CD4-positive, alpha-beta T cell (primary cell): ENCODE measurements at regions not wholly inside any gene's neighbourhood (a gene's known extent, or its start where the extent isn't known, plus 50 kb on each side); places are given as distances from the start of the nearest gene placed in this dataset.

Source experiments
- ATAC-seq: fragments of 200-7000 bp; cut with Tn5 transposase; one replicate; pipeline ENCODE4 v1.10.0; 2022; ENCODE audit warnings: mild to moderate bottlenecking; ENCODE audit not compliant: poor library complexity
- CTCF ChIA-PET: fragments of 350-600 bp; sonication (Branson Sonifier 250); formaldehyde crosslinking; loops from one replicate; lab custom pipeline; 2021; ENCODE audit warnings: antibody characterized with exemption, inconsistent platforms; lab: Charles Lee
- POLR2A ChIA-PET: fragments of 350-600 bp; sonication (Branson Sonifier 250); formaldehyde crosslinking; loops from one replicate; lab custom pipeline; 2021; ENCODE audit warnings: antibody characterized with exemption, inconsistent platforms; lab: Charles Lee
- DNase-seq, 14 experiments: peaks; one replicate each; pipeline ENCODE4 v3.0.0-alpha.2; 2013 to 2020; ENCODE audit warnings: mixed read lengths in 2 of 14
- H3K27ac ChIP-seq, 2 donors: one replicate each; pipeline versions ENCODE4 v1.5.1 to v1.7.0; 2013; ENCODE audit warnings: low read length in 2 of 2, low read depth in 1 of 2, mild to moderate bottlenecking in 1 of 2
- H3K27me3 ChIP-seq, 2 experiments: 1 replicate in 1 of 2; 2 replicates in 1 of 2; pipeline versions ENCODE4 v1.6.1 to v1.7.0; 2013; ENCODE audit warnings: low read length in 2 of 2, control low read depth in 1 of 2, mild to moderate bottlenecking in 1 of 2, moderate library complexity in 1 of 2; ENCODE audit not compliant: insufficient read depth in 2 of 2, control insufficient read depth in 1 of 2
- H3K36me3 ChIP-seq: one replicate; pipeline ENCODE4 v1.6.1; 2013; ENCODE audit warnings: low read length, control low read depth; ENCODE audit not compliant: insufficient read depth
- H3K4me1 ChIP-seq: one replicate; pipeline ENCODE4 v1.6.1; 2013; ENCODE audit warnings: low read length, control low read depth; ENCODE audit not compliant: insufficient read depth
- H3K4me3 ChIP-seq: one replicate; pipeline ENCODE4 v1.5.1; 2013; ENCODE audit warnings: mild to moderate bottlenecking, low read length, moderate library complexity
- H3K9me3 ChIP-seq, 2 experiments: 1 replicate in 1 of 2; 2 replicates in 1 of 2; pipeline versions ENCODE4 v1.6.1 to v1.7.0; 2013; ENCODE audit warnings: low read length in 2 of 2, mild to moderate bottlenecking in 2 of 2, control low read depth in 1 of 2, moderate library complexity in 1 of 2; ENCODE audit not compliant: control insufficient read depth in 1 of 2, insufficient read depth in 1 of 2
- H3K27ac Mint-ChIP-seq: one replicate; pipeline ENCODE4 v1.8.0; 2020; ENCODE audit warnings: mixed read lengths
- H3K27me3 Mint-ChIP-seq: one replicate; pipeline ENCODE4 v1.8.0; 2021; ENCODE audit warnings: mixed read lengths
- H3K36me3 Mint-ChIP-seq: one replicate; pipeline ENCODE4 v1.8.0; 2021; ENCODE audit warnings: low read depth, mixed read lengths
- H3K4me1 Mint-ChIP-seq: one replicate; pipeline ENCODE4 v1.8.0; 2021; ENCODE audit warnings: low read depth, mixed read lengths
- H3K4me3 Mint-ChIP-seq: one replicate; pipeline ENCODE4 v1.8.0; 2020; ENCODE audit warnings: mild to moderate bottlenecking, mixed read lengths
- H3K9me3 Mint-ChIP-seq: one replicate; pipeline ENCODE4 v1.8.0; 2020; ENCODE audit warnings: mixed read lengths
- CTCF ChIP-seq: fragments of 200-600 bp; IDR thresholded peaks from one replicate; pipeline ENCODE4 v1.8.0; 2022; ENCODE audit warnings: antibody characterized with exemption, mild to moderate bottlenecking
- intact Hi-C, 2 experiments: fragments of 100-400 bp; cut with DNase I in 1 of 2; cut with micrococcal nuclease in 1 of 2; formaldehyde crosslinking; loops; one replicate each; pipeline versions ENCODE4 v1.15.1 to v1.9.0; 2023 to 2025; cut with DNase I, micrococcal nuclease

- POLR2A ChIA-PET = no interaction called here
- TF ChIP-seq CTCF = no peak
- H3K9me3 ChIP-seq = no peaks in the 10 kb centered on the region
- H3K4me3 ChIP-seq = no peak overlapping the region
- H3K4me1 Mint-ChIP-seq = peaks cover 20% of the 10 kb centered on the region
- no peaks in the 10 kb centered on the region for H3K9me3 Mint-ChIP-seq
- H3K27ac ChIP-seq = no peak overlapping the region
- no peak for DNase-seq
- no peaks in the 10 kb centered on the region for H3K36me3 Mint-ChIP-seq
- ATAC-seq = no peak
- no peak overlapping the region for H3K27ac Mint-ChIP-seq
- intact Hi-C loops = no loop called here
- CTCF ChIA-PET = interaction anchor here (0.6 kb wide), 1 partner anchor 273 kb away, joined by 3 read pairs; no protein-coding TSS in a partner anchor
- H3K36me3 ChIP-seq = no peaks in the 10 kb centered on the region
- no peaks in the 10 kb centered on the region for H3K27me3 Mint-ChIP-seq
- no peak overlapping the region for H3K4me3 Mint-ChIP-seq
- no peaks in the 10 kb centered on the region for H3K27me3 ChIP-seq
- H3K4me1 ChIP-seq = peaks cover 3% of the 10 kb centered on the region
Observed at GRCh38 chr3:31307131-31307785, 225.5 kb upstream of the STT3B start.

- Mint-ChIP-seq H3K9me3 (peaks cover 4% of the 10 kb centered on the region), H3K4me1 (peaks cover 24% of the 10 kb centered on the region), H3K4me3 (no peak overlapping the region), H3K27ac (no peak overlapping the region), H3K36me3 (no peaks in the 10 kb centered on the region), H3K27me3 (no peaks in the 10 kb centered on the region)
- no peak overlapping the region for H3K4me3 ChIP-seq
- H3K27ac ChIP-seq = no peak overlapping the region
- peaks cover 3% of the 10 kb centered on the region for H3K4me1 ChIP-seq
- no peak for ATAC-seq
- H3K9me3 ChIP-seq = peaks cover 9 to 12% of the 10 kb centered on the region in 2 experiments
- intact Hi-C loops = no loop called here
- CTCF ChIA-PET = no interaction called here
- H3K27me3 ChIP-seq = no peaks in the 10 kb centered on the region
- POLR2A ChIA-PET = no interaction called here
- H3K36me3 ChIP-seq = no peaks in the 10 kb centered on the region
- DNase-seq = no peak
- TF ChIP-seq CTCF = no peak
Observed at GRCh38 chr3:31311559-31311958, 221.2 kb upstream of the STT3B start.

GRCh38 chr3:31312400-31312799 is 220.3 kb upstream of the STT3B start:
- H3K4me3 ChIP-seq = no peak overlapping the region
- Mint-ChIP-seq H3K27ac (no peak overlapping the region), H3K36me3 (no peaks in the 10 kb centered on the region), H3K4me1 (peaks cover 24% of the 10 kb centered on the region), H3K4me3 (no peak overlapping the region), H3K9me3 (peaks cover 6% of the 10 kb centered on the region), H3K27me3 (no peaks in the 10 kb centered on the region)
- no peaks in the 10 kb centered on the region for H3K27me3 ChIP-seq
- POLR2A ChIA-PET = no interaction called here
- peaks cover 9 to 12% of the 10 kb centered on the region in 2 experiments for H3K9me3 ChIP-seq
- no peak for DNase-seq
- H3K36me3 ChIP-seq = no peaks in the 10 kb centered on the region
- H3K27ac ChIP-seq = no peak overlapping the region
- CTCF ChIA-PET = no interaction called here
- ATAC-seq = no peak
- H3K4me1 ChIP-seq = peaks cover 3% of the 10 kb centered on the region
- intact Hi-C loops = no loop called here
- no peak for TF ChIP-seq CTCF
